CD4-positive, alpha-beta T cell treated with Interleukin-4 for 4 hours (primary cell): ENCODE measurements at regions not wholly inside any gene's neighbourhood (a gene's known extent, or its start where the extent isn't known, plus 50 kb on each side); places are given as distances from the start of the nearest gene placed in this dataset.
"Not testable (repeated sequence)": the region's sequence is repeated elsewhere in the genome, so short reads cannot be mapped to it uniquely, and the experiment has no call there.

Source experiments
- DNase-seq: peaks from one replicate; pipeline ENCODE4 v3.0.0-alpha.2; 2020

DNA sequence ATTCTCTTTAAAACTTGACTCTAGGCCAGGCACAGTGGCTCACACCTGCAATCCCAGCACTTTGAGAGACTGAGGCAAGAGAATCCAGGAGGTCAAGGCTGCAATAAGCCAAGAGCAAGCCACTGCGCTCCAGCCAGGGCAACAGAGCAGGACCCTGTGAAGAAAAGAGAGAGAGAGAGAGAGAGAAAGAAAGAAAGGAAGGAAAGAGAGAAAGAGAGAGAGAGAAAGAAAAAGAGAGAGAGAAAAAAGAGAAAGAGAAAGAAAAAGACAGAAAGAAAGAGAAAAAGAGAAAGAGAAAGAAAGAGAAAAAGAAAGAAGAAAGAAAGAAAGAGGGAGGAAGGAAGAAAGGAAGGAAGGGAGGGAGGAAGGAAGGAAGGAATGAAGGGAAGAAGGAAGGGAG lies 76.7 kb downstream of the RIN2 start:
- no peak for DNase-seq

DNA sequence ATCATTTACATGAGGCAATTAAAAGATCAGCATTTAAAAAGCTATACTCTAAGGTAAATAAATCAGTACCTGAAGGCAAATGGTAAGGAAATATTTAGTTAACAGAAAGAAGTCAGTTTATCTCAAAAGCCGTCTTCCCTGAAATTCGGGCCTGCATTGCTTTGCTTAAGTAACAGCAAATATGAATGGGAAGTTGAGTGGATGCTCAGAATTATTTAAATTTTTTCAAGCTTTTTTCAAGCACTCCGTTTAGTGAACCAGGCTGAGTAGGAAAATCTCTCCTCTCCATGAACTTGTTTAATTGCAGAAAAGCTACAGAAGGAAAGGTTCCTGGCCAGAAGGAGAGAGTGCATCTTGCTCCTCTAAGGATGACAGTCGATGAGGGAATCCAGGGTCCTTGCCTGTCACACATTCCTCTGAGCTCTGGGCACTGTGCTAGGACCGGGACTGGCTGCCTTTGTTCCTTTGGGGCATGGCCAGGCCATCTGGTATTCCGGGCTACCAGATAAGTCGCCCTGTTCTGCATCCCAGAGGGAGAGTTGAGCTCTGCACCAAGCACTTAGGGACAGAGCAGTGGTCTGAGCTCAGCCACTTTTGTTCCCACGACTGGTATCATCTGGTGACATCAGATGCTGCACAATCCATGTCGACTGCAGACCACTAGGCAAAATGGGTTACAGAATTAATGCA lies 77.6 kb downstream of the RIN2 start:
- DNase-seq = no peak

DNA sequence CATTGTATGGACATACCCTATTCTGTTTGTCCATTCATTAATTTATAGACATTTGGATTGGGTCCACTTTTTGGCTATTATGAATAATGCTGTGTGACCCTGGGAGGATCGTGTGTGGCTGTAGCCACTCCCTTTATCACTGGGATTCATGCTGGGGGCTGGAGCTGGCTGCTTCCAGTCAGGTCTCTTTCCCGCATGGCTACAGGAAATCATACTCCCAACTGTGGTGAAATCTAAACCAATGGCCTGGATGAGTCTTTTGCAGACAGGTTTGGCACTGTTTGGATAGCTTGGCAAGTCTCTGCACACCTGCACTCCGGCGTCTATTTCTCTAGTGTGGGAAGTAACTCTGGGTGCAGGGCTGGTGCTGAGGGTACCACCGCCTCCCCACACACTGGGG lies 80.4 kb downstream of the RIN2 start:
- no peak for DNase-seq

DNA sequence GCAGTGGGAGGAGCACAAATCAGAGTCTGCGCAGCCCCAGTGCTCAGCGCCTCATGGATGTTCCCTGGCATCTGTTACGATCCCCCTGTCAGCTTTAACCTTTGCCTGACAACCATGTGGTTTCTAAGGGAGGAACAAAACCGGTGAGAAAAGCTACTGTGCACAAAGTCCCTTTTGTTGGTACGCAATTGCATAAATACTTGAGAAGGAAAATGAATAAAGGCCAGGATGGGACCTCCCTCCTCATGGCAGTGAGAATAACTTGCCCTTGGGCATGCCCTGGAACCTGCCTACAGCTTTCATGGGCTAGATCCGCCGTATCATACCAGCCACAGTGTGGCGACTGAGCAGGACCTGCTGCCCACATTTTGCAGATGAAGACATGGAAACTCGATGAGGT lies 81.0 kb downstream of the RIN2 start:
- DNase-seq = no peak

DNA sequence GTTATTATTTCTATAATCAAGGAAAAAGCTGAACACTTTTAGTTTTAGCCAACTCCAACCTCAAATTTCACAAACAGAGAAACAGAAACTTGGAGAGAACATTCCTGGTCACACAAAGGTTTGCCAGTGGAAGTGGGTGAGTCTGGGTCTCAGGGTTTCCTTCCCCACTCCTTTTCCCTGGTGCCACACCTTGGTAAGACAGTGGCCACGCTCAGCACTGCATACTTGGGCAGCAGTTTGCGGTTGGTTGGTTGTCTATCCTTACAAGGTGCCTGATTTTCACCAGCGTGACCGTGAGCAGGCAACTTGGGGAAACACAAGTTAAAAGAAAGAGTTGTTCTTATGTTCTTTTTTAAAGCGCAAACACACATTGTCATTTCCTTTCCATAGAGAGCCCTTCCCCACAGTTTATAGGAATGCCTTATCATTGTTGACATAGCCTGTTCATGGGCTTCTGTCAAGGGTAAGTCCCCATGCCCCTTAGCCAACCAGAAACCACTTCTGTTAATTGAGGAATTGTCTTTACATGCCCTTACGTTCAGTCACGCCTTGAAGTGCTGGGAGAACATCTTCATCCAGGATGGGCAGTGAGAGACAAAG lies 82.2 kb downstream of the RIN2 start:
- DNase-seq = no peak

DNA sequence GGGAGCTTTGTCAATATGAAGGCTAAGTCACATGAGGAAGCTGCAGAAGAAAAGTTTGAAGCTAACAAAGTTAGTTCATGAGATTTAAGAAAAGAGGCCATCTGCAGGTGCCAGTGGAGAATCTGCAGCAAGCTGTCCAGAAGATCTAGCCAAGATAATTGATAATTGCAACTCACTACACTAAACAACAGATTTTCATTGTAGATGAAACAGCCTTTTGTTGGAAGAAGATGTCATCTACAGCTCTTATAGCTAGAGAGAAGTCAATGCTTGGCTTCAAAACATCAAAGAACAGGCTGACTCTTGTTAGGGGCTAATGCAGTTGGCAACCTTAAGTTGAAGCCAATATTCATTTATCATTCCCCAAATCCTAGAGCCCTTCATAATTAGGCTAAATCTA lies 83.7 kb downstream of the RIN2 start:
- DNase-seq = no peak

DNA sequence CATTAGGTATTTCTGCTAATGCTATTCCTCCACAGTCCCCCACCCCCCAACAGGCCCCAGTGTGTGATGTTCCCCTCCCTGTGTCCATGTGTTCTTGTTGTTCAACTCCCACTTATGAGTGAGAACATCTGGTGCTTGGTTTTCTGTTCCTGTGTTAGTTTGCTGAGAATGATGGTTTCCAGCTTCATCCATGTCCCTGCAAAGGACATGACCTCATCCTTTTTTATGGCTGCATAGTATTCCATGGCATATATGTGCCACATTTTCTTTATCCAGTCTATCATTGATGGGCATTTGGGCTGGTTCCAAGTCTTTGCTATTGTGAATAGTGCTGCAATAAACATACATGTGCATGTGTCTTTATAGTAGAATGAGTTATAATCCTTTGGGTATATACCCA lies 86.8 kb downstream of the RIN2 start:
- DNase-seq = not testable (repeated sequence)

DNA sequence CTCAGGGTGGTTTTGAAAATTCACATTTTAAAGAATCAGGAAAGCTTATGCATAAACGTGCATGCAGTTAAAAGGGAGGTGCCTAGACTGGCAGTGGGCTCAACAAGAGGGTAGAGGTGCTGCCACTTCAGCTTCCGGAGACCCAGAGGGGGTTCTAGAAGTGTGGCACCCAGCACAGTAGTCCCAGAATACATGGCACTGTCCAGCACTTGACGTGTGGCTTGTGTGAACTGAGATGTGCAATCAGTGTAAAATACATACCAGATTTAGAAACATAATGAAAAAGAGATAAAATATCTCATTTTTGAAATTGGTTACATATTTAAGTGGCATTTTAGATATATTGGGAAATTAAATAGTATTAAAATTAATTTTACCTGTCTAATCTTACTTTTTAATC lies 89.3 kb downstream of the RIN2 start:
- DNase-seq = no peak

DNA sequence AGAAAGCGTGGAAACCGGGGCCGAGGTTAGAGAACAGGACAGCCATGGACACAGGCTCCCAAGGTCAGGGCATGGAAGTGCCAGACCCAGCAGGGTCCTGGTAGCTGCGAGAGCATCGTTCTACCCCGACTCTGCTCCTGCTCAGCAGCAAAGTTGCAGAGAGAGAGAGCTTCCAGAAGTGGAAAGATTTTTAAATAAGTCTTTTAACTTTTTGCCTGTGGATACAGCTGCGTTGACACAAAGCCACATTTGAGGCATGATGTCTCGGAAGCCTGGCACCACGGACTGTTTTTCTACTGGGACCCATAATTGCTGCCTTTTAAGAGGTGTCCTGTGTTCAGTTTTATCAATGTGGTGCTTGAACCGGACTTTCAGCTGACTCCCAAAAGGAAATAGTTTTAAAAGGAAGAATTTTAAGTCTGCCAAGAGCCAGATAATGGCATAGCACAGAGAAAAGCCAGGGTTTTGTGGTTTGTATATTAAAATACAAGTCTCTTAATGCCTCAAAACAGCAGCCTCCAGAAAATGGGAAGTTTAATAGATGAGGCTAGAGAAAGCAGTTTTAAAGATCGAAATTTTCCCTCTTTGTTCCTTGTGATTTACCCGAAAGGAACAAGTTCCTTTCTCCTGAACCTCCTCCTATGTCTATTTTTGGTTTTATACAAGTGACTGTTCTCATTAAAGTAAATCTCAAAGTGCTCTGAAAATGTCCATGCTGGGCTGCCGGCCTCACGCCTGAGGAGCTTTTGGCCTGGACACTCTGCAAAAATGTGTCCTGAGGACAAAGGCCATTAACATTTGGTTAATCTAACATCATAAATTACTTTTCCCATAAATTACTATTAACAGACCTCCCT lies 91.5 kb downstream of the RIN2 start:
- no peak for DNase-seq

DNA sequence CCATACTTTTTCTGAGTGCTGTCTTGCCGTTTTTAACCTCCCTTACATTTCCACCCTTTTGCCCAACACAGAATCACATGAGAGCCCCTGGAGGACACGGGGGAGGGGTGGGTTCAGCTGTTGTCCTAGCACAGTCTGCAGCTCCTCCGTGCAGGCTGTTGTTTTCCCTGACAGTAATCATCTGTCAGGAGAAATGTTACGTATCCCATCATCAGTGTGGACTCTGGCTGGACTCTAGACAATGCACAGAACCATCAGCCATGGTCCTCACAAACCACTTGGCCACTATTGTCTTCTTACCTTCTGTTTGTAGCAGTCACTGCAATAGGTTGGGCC lies 92.1 kb downstream of the RIN2 start:
- DNase-seq = no peak

DNA sequence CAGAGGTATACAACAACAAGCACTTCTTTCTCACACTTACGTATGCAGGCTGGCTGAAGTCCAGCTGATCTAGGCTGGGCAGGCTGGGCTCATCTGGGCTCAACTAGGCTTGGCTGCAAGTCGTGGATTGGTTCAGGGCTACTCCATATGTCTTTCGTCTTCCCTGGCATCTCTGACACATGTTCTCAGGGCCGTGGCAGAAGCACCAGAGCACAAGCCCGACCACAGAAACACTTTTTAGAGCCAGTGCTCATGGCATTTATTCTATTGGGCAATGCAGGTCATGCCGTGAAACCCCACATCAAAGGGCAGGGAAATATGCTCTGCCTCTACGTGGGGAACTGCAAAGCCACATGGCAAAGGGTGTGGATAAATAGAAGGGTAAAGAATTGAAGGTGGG lies 93.8 kb downstream of the RIN2 start:
- DNase-seq = no peak

DNA sequence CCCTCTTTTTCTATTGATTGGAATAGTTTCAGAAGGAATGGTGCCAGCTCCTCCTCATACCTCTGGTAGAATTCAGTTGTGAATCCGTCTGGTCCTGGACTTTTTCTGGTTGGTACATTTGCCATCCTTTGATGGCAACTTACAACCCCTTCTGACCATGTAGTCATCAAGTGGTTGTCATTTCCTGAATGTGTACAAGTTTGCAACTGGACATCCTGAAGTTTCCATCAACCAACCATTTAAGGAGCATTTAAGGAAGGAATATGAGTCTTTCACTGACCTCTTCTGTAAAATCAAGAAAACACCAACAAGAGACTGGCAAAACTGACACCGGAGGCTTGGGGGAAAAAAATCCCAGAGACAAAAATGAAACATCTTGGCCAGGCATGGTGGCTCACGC lies 97.4 kb downstream of the RIN2 start:
- no peak for DNase-seq

DNA sequence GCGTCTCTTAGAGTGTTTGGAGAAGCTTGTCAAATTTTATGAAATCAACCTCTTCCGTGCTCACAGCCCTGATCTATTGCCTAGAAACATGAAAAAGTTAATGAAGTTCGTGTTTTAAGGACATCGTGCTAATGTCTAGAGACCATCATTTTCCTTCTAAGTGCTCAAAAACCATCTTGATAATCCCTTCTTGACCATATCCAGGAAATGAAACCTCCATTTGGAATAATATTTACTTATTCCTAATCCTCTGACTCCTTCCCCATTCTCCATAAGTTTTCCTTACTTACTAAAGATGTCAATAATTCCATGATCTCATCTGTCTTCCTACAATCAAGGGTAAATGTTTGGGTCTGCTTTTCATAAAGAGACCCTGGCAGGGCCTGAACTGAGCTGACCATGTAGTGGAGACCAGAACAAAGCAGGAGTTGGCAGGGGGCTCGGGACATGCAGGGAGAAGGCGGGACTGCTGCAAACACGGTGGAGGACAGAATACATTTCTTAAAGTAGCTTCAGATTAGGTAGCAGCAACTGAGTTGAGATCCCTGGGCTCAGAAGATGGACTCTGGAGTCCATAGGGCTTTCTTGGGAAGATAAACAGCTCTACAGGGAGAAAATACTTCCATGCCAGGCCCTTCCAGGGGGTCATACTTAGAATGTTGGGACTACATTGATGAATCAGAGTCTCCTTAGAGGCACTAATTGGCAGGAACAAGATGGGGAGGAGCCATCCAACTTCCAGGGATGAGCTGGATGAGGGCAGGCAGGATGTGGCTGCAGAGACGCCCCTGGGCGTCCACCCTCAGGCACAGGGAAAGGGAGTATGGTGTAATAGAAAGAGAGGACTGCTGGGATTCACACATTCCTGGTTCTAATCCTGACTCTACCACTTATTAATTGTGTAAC lies 100.7 kb downstream of the RIN2 start:
- no peak for DNase-seq

DNA sequence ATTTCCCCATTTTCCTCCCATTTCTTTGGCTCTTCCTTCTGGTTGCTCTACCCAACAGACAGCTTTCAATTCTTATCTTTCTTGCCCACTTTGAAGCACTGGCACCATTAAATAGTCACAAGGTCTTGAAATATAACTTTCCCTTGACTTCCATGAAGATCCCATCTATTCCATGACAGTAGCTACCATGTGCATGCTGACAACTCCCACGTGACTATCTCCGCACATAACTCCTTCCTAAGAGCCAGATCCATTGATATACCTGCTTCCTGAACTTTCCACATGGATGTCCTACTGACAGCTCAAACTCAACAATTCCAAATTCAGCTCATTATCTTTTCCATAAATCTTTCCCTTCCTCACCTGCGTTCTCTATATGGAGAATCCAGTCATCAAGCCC lies 101.4 kb downstream of the RIN2 start:
- DNase-seq = no peak

DNA sequence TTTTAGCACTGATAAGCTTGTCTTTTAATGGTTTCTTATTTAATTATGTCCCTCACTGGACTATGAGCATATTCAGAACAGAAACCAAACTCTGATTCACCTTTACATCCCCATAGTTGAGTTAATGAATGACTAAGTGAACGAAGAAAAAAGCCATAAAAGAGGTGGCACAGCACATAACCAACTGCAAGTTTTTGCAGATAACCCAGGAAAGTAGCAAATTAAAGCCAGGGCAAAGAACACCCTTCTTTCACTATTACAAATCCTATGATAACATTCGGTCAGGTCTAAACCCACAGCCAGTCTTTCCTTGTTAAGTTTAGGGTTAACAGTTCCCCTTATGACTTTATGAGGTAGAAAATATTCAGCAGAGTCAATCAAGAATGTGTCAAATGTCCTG lies 102.7 kb downstream of the RIN2 start:
- DNase-seq = no peak

DNA sequence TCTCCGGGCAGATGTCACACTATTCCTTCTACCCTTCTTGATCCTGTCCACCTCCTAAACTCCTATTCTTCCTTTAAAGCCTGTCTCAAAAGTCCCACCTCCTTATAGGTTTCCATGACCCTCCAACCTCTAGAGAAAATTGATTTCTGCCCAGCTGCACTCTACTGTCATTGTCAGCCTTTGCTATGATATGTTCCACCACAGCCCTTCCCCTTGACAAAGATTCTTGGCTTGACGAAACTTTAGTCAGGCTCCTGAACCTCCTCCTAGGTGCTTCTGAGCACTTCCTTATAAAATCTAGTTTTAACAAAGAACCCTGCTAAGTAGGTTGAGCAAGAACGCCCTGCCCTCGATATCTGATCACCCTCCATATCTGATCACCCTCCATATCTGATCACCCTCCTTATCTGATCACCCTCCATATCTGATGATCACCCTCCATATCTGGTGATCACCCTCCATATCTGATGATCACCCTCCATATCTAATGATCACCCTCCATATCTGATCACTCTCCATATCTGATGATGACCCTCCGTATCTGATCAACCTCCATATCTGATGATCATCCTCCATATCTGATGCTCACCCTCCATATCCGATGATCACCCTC lies 103.2 kb downstream of the RIN2 start:
- DNase-seq = no peak

DNA sequence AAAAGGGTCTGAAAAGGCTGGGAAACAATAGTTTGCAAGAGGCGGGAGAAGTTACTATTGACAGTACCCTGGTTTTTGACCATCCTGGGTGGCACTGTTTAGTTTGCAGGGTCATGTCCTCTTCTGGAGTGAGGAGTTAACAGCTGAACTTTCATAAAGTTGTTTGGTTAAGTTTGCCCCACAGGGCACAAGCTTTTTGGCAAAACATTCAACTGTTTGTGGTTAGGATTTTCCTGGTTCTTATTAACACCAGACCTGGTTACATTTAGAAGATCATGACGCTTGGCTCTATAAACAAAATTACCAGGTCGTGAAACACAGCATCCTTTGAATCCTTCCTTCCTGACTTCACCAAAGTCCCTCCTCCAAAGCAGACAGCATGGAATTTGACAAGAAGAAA lies 106.1 kb downstream of the RIN2 start:
- no peak for DNase-seq

DNA sequence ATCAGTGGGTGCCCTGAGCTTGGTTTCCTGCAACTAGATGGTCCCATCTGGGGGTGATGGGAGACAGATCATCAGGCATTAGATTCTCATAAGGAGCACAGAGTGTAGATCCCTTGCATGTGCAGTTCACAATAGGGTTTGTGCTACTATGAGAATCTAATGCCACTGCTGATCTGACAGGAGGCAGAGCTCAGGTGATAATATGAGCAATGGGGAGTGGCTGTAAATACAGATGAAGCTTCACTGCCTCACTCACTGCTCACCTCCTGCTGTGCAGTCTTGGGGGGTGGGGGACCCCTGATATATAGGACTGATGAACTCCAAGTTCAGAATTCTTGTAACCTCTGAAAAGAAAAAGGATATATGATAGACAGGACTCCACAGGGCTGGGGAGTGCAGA lies 108.0 kb downstream of the RIN2 start:
- no peak for DNase-seq

DNA sequence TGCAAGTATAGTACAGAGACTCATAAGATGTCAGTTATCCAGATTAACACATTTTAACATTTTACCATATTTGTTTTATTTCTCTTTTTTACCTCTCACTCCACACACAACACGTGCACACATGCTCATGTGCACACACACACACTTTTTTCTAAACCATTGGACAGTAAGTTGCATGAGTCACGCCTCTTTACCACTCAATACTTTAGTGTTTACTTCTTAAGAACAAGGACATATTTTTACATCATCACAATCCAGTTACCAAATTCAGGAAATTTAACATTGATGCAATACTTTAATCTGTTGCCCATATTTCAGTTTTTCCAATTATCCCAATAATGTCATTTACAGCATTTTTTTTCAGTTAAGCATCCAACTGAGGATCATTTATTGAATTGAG lies 109.0 kb downstream of the RIN2 start:
- DNase-seq = no peak

DNA sequence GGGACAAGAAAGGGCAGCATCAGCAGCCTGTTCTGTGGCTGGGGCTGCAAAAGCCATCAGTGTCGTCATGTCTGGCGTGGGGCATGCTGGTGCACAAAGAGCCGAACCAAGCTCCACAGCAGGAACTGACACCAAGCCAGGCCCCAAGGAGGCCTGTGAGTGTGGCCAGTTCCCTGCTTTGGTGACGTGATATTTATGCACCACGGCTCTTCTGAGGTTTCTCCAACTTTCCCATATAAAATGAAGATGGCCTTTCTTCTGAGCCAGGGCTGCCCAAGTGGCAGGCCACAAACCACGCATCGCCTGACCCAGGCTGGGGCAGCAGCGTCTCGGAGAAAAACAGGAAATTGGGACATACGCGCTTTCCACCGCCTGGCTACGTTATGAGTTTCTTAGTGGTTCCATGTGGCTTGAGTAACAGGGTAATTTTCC lies 109.9 kb downstream of the RIN2 start:
- DNase-seq = no peak

DNA sequence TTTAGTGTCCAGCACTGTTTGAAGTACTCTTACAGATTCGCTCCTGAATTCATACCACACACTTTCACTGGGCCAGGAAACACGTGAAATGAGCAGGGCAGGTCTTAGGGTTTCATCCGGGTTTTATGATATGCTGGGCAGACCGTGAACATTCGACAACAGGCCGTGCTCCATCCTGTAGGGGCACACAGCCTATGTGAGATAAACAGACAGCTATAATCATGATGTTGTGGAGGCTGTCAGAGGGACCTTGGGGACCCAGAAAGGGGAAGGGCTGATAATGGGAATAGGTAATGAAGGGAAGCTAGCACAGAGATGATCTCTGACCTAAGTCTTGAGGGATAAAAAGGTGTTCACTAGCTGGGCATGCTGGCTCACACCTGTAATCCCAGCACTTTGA lies 110.4 kb downstream of the RIN2 start:
- DNase-seq = no peak

DNA sequence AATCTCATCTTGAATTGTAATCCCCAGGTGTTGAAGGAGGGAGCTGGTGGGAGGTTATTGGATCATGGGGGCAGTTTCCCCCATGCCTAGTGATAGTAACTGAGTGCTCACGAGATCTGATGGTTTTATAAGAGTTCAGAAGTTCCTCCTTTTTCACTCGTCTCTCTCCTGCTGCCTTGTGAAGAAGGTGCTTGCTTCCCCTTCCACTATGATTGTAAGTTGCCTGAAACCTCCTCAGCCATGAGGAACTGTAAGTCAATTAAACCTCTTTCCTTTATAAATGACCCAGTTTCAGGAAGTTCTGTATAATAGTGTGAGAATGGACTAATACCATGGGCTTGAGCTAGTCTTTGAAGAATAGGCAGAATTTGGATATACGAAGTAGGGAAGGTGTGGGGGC lies 113.9 kb downstream of the RIN2 start:
- DNase-seq = no peak
